Liver (tissue), 8 donors: ENCODE measurements at regions not wholly inside any gene's neighbourhood (a gene's known extent, or its start where the extent isn't known, plus 50 kb on each side); places are given as distances from the start of the nearest gene placed in this dataset.

Experiments used
- DNase-seq: peaks from one replicate; pipeline ENCODE4 v3.0.0-alpha.2; 2017; ENCODE audit warnings: low spot score
- H3K27ac ChIP-seq, 2 donors: one replicate each; pipeline ENCODE4 v1.7.0; 2013; ENCODE audit warnings: inconsistent platforms in 2 of 2, low read length in 2 of 2, control low read depth in 1 of 2, low read depth in 1 of 2, mild to moderate bottlenecking in 1 of 2
- H3K27me3 ChIP-seq, 4 donors: one replicate each; pipeline versions ENCODE4 v1.6.1 to v1.7.0; 2013; ENCODE audit warnings: low read length in 3 of 4, inconsistent platforms in 1 of 4, mild to moderate bottlenecking in 1 of 4, moderate library complexity in 1 of 4; ENCODE audit not compliant: control insufficient read depth in 4 of 4, insufficient read depth in 4 of 4
- H3K36me3 ChIP-seq, 4 donors: one replicate each; pipeline versions ENCODE4 v1.6.1 to v1.7.0; 2013; ENCODE audit warnings: low read length in 3 of 4, mild to moderate bottlenecking in 3 of 4, low read depth in 1 of 4, moderate library complexity in 1 of 4; ENCODE audit not compliant: control insufficient read depth in 4 of 4, insufficient read depth in 3 of 4
- H3K4me1 ChIP-seq, 4 donors: one replicate each; pipeline versions ENCODE4 v1.6.1 to v1.7.0; 2013; ENCODE audit warnings: low read length in 3 of 4, mild to moderate bottlenecking in 3 of 4, moderate library complexity in 1 of 4; ENCODE audit not compliant: control insufficient read depth in 4 of 4, insufficient read depth in 4 of 4
- H3K4me3 ChIP-seq, 3 donors: one replicate each; pipeline versions ENCODE4 v1.6.1 to v1.7.0; 2013; ENCODE audit warnings: low read length in 3 of 3, control low read depth in 1 of 3, low read depth in 1 of 3, mild to moderate bottlenecking in 1 of 3
- H3K9ac ChIP-seq, 2 donors: one replicate each; pipeline ENCODE4 v1.7.0; 2013; ENCODE audit warnings: low read length in 2 of 2, mild to moderate bottlenecking in 2 of 2, moderate library complexity in 2 of 2, control low read depth in 1 of 2, low read depth in 1 of 2
- H3K9me3 ChIP-seq, 4 donors: one replicate each; pipeline versions ENCODE4 v1.6.1 to v1.7.0; 2013; ENCODE audit warnings: low read length in 3 of 4; ENCODE audit not compliant: control insufficient read depth in 4 of 4
- EGR1 ChIP-seq, 2 donors: IDR thresholded peaks; 2 replicates each; pipeline ENCODE4 v1.6.1; 2016 to 2018; ENCODE audit warnings: antibody characterized with exemption in 2 of 2, low read depth in 2 of 2
- FOXA1 ChIP-seq: IDR thresholded peaks from 2 replicates; pipeline ENCODE4 v1.6.1; 2016; ENCODE audit warnings: antibody characterized with exemption
- FOXA2 ChIP-seq: IDR thresholded peaks from 2 replicates; pipeline ENCODE4 v1.6.1; 2016; ENCODE audit warnings: antibody characterized with exemption
- GABPA ChIP-seq, 2 donors: IDR thresholded peaks in 1 of 2; conservative IDR thresholded peaks in 1 of 2; 2 replicates each; pipeline ENCODE4 v1.6.1; 2016; ENCODE audit warnings: antibody characterized with exemption in 2 of 2, mild to moderate bottlenecking in 1 of 2, moderate library complexity in 1 of 2
- HNF4A ChIP-seq, 2 donors: conservative IDR thresholded peaks; 2 replicates each; pipeline ENCODE4 v1.6.1; 2016; ENCODE audit warnings: antibody characterized with exemption in 2 of 2, mild to moderate bottlenecking in 2 of 2
- HNF4G ChIP-seq: IDR thresholded peaks from 2 replicates; pipeline ENCODE4 v1.6.1; 2016; ENCODE audit warnings: antibody characterized with exemption
- NR2F2 ChIP-seq: IDR thresholded peaks from 2 replicates; pipeline ENCODE4 v1.6.1; 2016; ENCODE audit warnings: antibody characterized with exemption
- SP1 ChIP-seq: IDR thresholded peaks from 2 replicates; pipeline ENCODE4 v1.6.1; 2018; ENCODE audit warnings: antibody characterized with exemption, mild to moderate bottlenecking
- TAF1 ChIP-seq: conservative IDR thresholded peaks from 2 replicates; pipeline ENCODE4 v1.6.1; 2016; ENCODE audit warnings: antibody characterized with exemption, mild to moderate bottlenecking
- YY1 ChIP-seq: IDR thresholded peaks from 2 replicates; pipeline ENCODE4 v1.6.1; 2016; ENCODE audit warnings: antibody characterized with exemption, mild to moderate bottlenecking
- WGBS: extraction: QIAGEN DNeasy Blood & Tissue Kit; methylation state at CpG from one replicate; pipeline ENCODE4 v1.1.7; 2013; 5-methylcytosine and 5-hydroxymethylcytosine counted together
- TF ChIP-seq, protein P1 (sequence below): IDR thresholded peaks from 2 replicates; pipeline ENCODE4 v1.6.1; 2016; ENCODE audit warnings: antibody characterized with exemption
- TF ChIP-seq, protein P2 (sequence below): IDR thresholded peaks from 2 replicates; pipeline ENCODE4 v1.6.1; 2016; ENCODE audit warnings: antibody characterized with exemption
- TF ChIP-seq, protein P3 (sequence below): IDR thresholded peaks from 2 replicates; pipeline ENCODE4 v1.6.1; 2016; ENCODE audit warnings: antibody characterized with exemption
- TF ChIP-seq, protein P4 (sequence below): fragments of 150-350 bp; IDR thresholded peaks from 2 replicates; pipeline ENCODE4 v1.5.1; 2017; ENCODE audit warnings: improper control_type of control experiment, low read depth, low read length; ENCODE audit not compliant: missing input control
- donor health status: healthy.
- donor health status: healthy.
- donor health status: healthy.
- donor health status: healthy.
- donor health status: healthy.

DNA sequence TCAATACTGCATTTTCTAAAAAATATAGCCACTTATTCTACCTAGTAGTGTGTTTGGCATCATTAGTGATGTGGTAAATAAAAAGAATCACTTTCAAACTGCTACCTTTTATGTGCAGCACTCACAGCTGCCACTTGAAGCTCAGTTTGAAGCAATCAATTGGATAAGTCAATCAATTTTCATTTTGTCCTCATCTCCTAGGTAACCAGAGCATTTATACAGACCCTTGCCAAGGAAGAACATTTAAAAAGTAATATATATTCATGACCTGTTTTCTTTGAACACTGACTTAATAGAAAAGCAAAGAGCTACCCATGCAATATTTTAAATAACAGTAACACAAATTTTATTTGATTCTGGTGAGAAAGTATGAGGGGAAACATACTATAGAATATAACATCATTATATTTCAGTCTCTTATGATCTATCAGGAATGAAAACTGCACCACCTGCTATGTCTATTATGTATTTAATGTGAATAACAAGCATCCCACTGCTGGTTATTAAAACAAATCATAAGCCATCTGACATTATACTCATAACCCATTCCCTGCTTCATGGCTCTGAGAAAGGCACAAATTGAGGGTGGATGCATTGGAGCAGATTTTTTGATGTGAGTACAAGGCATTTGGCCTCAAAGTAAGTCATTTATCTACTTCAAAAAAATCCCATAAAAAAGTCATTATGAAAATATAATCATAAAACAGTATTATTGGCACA lies 168.4 kb upstream of the C21orf91 start:
- Histone ChIP-seq H3K9ac (no peak overlapping the region), H3K27ac (no peak overlapping the region), H3K36me3 (no peaks in the 10 kb centered on the region), H3K27me3 (peaks cover 0 to 2% (median 0%) of the 10 kb centered on the region in 4 donors), H3K4me3 (no peak overlapping the region), H3K4me1 (no peaks in the 10 kb centered on the region), H3K9me3 (peaks cover 0 to 4% (median 2%) of the 10 kb centered on the region in 4 donors)
- DNase-seq: no peak
- TF ChIP-seq SP1 (no peak), TAF1 (no peak), FOXA2 (no peak), YY1 (no peak), FOXA1 (no peak), EGR1 (IDR thresholded peaks at IDR 0.05; ENCODE audit: low read depth in 2 of 2) (no peak), NR2F2 (no peak), HNF4G (no peak)
- TF ChIP-seq, protein P1, sequence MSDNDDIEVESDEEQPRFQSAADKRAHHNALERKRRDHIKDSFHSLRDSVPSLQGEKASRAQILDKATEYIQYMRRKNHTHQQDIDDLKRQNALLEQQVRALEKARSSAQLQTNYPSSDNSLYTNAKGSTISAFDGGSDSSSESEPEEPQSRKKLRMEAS: no peak
- TF ChIP-seq, protein P2, sequence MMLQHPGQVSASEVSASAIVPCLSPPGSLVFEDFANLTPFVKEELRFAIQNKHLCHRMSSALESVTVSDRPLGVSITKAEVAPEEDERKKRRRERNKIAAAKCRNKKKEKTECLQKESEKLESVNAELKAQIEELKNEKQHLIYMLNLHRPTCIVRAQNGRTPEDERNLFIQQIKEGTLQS: no peak
- TF ChIP-seq, protein P3, sequence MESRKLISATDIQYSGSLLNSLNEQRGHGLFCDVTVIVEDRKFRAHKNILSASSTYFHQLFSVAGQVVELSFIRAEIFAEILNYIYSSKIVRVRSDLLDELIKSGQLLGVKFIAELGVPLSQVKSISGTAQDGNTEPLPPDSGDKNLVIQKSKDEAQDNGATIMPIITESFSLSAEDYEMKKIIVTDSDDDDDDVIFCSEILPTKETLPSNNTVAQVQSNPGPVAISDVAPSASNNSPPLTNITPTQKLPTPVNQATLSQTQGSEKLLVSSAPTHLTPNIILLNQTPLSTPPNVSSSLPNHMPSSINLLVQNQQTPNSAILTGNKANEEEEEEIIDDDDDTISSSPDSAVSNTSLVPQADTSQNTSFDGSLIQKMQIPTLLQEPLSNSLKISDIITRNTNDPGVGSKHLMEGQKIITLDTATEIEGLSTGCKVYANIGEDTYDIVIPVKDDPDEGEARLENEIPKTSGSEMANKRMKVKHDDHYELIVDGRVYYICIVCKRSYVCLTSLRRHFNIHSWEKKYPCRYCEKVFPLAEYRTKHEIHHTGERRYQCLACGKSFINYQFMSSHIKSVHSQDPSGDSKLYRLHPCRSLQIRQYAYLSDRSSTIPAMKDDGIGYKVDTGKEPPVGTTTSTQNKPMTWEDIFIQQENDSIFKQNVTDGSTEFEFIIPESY: no peak

DNA sequence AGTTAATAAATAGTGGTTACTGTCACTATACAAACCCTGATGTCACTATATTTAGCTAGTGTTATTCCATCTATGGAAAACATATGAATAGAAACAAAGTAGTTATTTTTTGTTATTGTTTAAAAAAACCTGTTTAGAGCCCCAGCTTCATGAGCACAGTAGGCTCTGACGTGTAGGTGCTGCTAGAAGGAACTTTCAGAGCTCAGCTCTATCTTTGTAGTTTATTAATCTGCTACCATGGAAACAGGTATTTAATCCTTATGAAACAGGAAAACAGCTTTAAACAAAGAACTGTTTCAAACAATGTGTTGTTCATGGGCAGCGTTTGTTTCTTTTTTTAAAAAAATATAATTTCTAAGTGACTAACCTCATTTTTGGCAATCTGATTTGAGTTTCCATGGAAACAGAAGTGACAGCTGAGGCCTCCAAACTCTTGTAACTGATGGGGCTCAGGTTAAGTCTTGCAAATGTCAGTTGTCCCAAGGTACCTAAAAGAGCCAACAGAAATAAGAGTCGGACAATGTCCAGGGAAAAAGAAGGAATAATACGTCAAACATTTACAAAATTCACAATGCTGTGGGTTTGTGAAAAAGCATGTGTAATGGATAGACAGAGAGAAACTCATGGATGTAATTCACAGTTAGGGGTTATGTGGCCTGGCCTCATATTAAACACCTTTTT lies 162.0 kb upstream of the C21orf91 start:
- no peak for DNase-seq
- WGBS: 80% methylated on average over 4 of the region's 4 CpGs
- H3K4me3 ChIP-seq: no peak overlapping the region

More for the DNA sequence above, 162.0 kb upstream of the C21orf91 start:
- no peaks in the 10 kb centered on the region for H3K36me3 ChIP-seq
- no peak overlapping the region for H3K27ac ChIP-seq
- no peak overlapping the region for H3K9ac ChIP-seq
- TF ChIP-seq SP1 (no peak), GABPA (IDR thresholded peaks at IDR 0.05 in 1 of 2, conservative IDR thresholded peaks at IDR 0.05 in 1 of 2) (no peak), EGR1 (IDR thresholded peaks at IDR 0.05; ENCODE audit: low read depth in 2 of 2) (no peak), NR2F2 (no peak), HNF4A (conservative IDR thresholded peaks at IDR 0.05) (no peak), FOXA1 (no peak), HNF4G (no peak), TAF1 (no peak)
- TF ChIP-seq, protein P3: no peak
- TF ChIP-seq, protein P4, sequence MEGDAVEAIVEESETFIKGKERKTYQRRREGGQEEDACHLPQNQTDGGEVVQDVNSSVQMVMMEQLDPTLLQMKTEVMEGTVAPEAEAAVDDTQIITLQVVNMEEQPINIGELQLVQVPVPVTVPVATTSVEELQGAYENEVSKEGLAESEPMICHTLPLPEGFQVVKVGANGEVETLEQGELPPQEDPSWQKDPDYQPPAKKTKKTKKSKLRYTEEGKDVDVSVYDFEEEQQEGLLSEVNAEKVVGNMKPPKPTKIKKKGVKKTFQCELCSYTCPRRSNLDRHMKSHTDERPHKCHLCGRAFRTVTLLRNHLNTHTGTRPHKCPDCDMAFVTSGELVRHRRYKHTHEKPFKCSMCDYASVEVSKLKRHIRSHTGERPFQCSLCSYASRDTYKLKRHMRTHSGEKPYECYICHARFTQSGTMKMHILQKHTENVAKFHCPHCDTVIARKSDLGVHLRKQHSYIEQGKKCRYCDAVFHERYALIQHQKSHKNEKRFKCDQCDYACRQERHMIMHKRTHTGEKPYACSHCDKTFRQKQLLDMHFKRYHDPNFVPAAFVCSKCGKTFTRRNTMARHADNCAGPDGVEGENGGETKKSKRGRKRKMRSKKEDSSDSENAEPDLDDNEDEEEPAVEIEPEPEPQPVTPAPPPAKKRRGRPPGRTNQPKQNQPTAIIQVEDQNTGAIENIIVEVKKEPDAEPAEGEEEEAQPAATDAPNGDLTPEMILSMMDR: no peak
- no peaks in the 10 kb centered on the region for H3K4me1 ChIP-seq
- no peaks in the 10 kb centered on the region for H3K27me3 ChIP-seq
- no peaks in the 10 kb centered on the region for H3K9me3 ChIP-seq
